ENCODE measurements at regions not wholly inside any gene's neighbourhood (a gene's known extent, or its start where the extent isn't known, plus 50 kb on each side); places are given as distances from the start of the nearest gene placed in this dataset.

DNA sequence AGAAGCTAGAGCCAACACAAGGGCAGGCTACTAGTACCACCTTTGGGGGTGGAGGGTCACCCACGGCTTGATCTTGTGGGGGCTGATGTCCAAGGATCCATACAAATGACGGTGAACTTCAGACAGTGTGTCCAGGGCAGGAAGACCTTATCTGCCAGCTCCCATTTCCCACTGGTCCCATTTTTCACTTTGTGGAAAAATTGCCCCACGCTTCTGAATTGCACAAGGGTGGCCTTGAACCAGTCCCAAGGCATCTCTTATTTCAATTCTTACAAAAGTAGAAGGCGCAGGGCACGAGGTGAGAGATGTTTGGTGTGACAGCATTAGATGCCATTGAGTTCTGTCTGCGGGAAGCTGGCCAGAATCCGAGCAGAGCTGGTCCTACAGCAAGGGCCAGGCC is 252.7 kb upstream of the CELF2 start:
- TF ChIP-seq, protein P1, sequence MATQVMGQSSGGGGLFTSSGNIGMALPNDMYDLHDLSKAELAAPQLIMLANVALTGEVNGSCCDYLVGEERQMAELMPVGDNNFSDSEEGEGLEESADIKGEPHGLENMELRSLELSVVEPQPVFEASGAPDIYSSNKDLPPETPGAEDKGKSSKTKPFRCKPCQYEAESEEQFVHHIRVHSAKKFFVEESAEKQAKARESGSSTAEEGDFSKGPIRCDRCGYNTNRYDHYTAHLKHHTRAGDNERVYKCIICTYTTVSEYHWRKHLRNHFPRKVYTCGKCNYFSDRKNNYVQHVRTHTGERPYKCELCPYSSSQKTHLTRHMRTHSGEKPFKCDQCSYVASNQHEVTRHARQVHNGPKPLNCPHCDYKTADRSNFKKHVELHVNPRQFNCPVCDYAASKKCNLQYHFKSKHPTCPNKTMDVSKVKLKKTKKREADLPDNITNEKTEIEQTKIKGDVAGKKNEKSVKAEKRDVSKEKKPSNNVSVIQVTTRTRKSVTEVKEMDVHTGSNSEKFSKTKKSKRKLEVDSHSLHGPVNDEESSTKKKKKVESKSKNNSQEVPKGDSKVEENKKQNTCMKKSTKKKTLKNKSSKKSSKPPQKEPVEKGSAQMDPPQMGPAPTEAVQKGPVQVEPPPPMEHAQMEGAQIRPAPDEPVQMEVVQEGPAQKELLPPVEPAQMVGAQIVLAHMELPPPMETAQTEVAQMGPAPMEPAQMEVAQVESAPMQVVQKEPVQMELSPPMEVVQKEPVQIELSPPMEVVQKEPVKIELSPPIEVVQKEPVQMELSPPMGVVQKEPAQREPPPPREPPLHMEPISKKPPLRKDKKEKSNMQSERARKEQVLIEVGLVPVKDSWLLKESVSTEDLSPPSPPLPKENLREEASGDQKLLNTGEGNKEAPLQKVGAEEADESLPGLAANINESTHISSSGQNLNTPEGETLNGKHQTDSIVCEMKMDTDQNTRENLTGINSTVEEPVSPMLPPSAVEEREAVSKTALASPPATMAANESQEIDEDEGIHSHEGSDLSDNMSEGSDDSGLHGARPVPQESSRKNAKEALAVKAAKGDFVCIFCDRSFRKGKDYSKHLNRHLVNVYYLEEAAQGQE (IDR thresholded peaks at IDR 0.05), result no peak
- TF ChIP-seq, protein P2, sequence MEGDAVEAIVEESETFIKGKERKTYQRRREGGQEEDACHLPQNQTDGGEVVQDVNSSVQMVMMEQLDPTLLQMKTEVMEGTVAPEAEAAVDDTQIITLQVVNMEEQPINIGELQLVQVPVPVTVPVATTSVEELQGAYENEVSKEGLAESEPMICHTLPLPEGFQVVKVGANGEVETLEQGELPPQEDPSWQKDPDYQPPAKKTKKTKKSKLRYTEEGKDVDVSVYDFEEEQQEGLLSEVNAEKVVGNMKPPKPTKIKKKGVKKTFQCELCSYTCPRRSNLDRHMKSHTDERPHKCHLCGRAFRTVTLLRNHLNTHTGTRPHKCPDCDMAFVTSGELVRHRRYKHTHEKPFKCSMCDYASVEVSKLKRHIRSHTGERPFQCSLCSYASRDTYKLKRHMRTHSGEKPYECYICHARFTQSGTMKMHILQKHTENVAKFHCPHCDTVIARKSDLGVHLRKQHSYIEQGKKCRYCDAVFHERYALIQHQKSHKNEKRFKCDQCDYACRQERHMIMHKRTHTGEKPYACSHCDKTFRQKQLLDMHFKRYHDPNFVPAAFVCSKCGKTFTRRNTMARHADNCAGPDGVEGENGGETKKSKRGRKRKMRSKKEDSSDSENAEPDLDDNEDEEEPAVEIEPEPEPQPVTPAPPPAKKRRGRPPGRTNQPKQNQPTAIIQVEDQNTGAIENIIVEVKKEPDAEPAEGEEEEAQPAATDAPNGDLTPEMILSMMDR (IDR thresholded peaks at IDR 0.05; ENCODE audit: low read depth, low read length, missing input control), result no peak
- TF ChIP-seq RAD21 (IDR thresholded peaks at IDR 0.05) (no peak), TAF1 (conservative IDR thresholded peaks at IDR 0.05) (no peak), EGR1 (IDR thresholded peaks at IDR 0.05; ENCODE audit: low read depth in 2 of 2) (no peak)
- TF ChIP-seq, protein P3, sequence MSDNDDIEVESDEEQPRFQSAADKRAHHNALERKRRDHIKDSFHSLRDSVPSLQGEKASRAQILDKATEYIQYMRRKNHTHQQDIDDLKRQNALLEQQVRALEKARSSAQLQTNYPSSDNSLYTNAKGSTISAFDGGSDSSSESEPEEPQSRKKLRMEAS (IDR thresholded peaks at IDR 0.05), result no peak
- TF ChIP-seq, protein P4, sequence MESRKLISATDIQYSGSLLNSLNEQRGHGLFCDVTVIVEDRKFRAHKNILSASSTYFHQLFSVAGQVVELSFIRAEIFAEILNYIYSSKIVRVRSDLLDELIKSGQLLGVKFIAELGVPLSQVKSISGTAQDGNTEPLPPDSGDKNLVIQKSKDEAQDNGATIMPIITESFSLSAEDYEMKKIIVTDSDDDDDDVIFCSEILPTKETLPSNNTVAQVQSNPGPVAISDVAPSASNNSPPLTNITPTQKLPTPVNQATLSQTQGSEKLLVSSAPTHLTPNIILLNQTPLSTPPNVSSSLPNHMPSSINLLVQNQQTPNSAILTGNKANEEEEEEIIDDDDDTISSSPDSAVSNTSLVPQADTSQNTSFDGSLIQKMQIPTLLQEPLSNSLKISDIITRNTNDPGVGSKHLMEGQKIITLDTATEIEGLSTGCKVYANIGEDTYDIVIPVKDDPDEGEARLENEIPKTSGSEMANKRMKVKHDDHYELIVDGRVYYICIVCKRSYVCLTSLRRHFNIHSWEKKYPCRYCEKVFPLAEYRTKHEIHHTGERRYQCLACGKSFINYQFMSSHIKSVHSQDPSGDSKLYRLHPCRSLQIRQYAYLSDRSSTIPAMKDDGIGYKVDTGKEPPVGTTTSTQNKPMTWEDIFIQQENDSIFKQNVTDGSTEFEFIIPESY (IDR thresholded peaks at IDR 0.05), result no peak
